GM13977 (cell line): ENCODE measurements at regions not wholly inside any gene's neighbourhood (a gene's known extent, or its start where the extent isn't known, plus 50 kb on each side); places are given as distances from the start of the nearest gene placed in this dataset.

ENCODE experiments used
- DNase-seq: peaks from one replicate; pipeline ENCODE4 v3.0.0; 2012; ENCODE audit warnings: low spot score
- in situ Hi-C: fragments of 300-500 bp; cut with MboI; formaldehyde crosslinking; loops from one replicate; pipeline ENCODE4 v1.12.0; 2022; ENCODE audit warnings: low sequenced_read_pairs, low pct_unique_long_range_greater_than_20kb, mixed read lengths, inconsistent platforms; ENCODE audit not compliant: unreplicated experiment
- TF ChIP-seq, protein P1 (sequence below): IDR thresholded peaks from 2 replicates; pipeline ENCODE4 v1.5.1; 2012; ENCODE audit warnings: mild to moderate bottlenecking, control low read depth; ENCODE audit not compliant: insufficient read depth; ENCODE audit errors: extremely low read depth, missing control alignments

DNA sequence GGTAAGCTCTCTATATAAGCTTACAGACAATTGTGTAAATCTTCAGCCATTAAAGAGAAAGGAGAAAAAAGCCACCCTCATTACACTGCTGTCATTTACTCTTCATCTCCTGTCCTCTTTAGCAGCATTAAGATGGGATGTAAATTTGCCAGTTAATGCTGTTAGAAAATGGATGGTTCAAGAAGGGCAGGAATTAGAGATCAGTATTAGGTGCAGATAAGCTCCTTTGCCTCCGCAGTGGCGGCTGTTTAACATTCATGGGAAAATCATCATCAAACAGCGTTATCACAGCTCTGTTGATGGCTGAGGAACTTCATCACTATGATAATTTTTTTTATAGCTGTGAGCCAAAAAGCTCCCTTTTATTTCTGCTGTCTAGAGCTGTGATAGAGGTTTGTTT lies 61.8 kb upstream of the FAM204A start:
- TF ChIP-seq, protein P1, sequence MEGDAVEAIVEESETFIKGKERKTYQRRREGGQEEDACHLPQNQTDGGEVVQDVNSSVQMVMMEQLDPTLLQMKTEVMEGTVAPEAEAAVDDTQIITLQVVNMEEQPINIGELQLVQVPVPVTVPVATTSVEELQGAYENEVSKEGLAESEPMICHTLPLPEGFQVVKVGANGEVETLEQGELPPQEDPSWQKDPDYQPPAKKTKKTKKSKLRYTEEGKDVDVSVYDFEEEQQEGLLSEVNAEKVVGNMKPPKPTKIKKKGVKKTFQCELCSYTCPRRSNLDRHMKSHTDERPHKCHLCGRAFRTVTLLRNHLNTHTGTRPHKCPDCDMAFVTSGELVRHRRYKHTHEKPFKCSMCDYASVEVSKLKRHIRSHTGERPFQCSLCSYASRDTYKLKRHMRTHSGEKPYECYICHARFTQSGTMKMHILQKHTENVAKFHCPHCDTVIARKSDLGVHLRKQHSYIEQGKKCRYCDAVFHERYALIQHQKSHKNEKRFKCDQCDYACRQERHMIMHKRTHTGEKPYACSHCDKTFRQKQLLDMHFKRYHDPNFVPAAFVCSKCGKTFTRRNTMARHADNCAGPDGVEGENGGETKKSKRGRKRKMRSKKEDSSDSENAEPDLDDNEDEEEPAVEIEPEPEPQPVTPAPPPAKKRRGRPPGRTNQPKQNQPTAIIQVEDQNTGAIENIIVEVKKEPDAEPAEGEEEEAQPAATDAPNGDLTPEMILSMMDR: no peak
- in situ Hi-C loops: no loop called here
- DNase-seq: no peak

DNA sequence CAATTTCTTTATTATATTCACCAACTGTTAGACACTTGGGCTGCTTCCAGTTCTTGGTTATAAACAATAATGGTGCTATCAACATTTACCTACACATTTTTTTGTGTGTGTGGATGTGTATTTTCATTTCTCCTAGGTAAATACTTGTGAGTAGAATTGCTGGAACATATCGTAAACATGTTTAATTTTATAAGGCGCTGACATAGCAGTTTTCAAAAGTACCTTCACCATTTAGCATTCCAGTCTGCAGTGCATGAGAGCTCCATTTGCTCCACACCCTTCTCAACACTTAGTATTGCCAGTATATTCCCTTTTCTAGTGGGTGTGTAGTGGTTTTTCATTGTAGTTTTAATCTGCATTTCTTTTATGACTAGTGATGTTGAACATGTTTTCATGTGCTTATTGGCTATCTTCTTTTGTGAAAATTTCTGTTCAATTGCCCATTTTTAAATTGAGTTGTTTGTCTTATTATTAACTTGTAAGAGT lies 59.6 kb upstream of the FAM204A start:
- DNase-seq: no peak
- in situ Hi-C loops: no loop called here
- TF ChIP-seq, protein P1: no peak

DNA sequence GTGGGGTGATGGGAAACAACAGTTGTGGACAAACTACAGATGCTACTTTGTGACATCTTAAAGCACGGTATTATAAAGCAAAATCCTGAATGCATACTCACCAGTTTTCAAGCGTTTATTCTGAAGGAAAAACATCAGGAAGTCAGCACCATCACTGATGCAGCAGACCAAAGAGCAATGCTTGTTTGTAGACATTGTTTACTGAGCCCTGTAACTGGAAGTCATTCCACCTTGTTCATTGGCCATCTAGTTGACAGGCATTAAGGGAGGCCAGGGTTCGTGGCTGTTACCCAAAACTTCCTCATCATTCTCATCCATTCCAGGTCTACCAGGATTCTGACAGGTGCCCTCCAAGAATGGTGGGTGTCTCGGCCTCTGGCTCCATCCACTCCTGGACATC lies 55.3 kb upstream of the FAM204A start:
- DNase-seq: no peak
- TF ChIP-seq, protein P1: no peak
- in situ Hi-C loops: no loop called here

DNA sequence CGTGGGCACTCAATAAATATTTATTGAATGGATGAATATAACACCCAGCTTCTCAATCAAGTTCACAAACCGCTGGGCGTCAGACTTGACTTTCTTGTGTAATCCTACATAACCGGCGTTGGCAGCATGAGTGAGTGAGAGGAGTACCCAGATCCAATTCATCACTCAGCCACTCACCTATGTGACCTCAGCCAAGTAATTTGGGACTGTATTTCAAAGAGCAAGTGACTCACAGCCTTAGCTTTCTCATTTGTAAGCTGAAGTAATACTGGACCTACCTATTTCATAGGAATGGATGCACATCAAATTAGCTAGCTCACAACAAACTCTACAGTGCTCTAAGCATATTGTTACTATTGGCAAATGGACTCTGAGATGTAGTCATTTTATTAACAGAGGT lies 53.8 kb upstream of the FAM204A start:
- DNase-seq: no peak
- in situ Hi-C loops: no loop called here
- TF ChIP-seq, protein P1: no peak

DNA sequence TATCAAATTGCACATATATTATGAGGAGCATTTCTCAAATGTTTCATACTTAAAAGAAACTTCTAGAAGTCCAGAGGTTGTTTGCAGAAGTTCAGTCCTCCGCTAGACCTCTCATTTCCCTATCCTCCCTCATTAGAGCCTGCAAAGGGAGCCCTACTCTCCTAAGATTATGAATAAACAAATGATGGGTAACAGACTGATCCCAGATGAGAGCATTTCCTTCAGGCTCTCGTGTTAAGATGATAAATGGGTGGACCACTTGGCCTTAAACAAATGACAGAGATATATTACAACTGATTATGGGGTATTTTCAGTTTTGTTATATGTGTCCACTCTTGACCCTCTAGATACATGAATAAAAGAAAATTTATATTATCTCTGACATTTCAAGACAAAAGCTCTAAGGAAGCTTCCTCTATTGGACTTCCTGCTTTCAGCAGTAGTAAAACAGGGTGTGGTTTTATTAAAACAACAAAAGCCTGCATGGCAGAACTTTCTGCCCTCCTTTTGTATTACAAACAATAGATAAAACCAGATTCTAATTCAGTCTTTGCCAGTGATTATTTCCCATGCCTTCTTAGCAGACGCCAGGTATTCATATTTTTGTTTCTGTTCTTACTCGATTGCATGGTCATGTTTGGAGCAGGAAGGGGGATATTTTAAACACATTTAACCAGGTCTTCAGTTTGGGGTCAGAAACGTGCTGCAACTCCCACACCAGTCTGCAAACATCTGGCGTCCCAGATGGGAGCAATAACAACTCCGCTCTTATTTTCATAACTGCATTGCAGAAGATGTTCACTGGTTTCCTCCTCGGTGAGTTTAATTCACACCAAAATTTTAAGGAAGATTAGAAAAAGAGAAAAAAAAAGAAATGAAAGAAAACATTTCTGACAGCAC lies 52.4 kb upstream of the FAM204A start:
- no peak for DNase-seq
- in situ Hi-C loops: no loop called here
- TF ChIP-seq, protein P1: no peak

DNA sequence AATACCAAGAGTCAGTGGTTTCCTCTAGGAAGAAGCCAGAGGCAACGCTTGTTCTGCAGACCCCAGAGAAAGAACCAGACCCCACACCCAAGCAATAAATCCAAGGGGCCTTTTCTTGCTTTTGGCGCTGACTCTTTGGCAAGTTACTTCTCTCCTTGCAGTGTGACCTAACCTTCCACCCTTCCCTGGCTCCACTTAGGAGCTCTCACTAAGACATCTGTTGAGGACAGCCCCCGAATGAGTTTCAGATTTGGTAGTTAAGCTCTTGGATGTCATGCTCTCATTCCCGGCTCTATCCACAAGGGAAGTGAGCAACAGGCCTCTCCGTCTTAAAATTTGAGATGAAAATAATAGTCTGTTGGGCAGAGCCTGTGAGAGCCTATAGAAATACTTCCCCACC lies 50.6 kb upstream of the FAM204A start:
- TF ChIP-seq, protein P1: no peak
- in situ Hi-C loops: no loop called here
- no peak for DNase-seq
